Gastrocnemius medialis (tissue), 4 donors: ENCODE measurements at regions not wholly inside any gene's neighbourhood (a gene's known extent, or its start where the extent isn't known, plus 50 kb on each side); places are given as distances from the start of the nearest gene placed in this dataset.

Source experiments
- ATAC-seq, 2 donors: fragments of 150-250 bp; one replicate each; pipeline ENCODE4 v1.9.1; 2016
- DNase-seq, 2 donors: peaks; one replicate each; pipeline ENCODE4 v3.0.0-alpha.2; 2019
- H3K27ac ChIP-seq, 4 donors: fragments of 200-600 bp; sonication (generic); 1 replicate in 1 of 4; 2 replicates in 3 of 4; pipeline ENCODE4 v1.5.1; 2016 to 2018; ENCODE audit warnings: mild to moderate bottlenecking in 2 of 4, moderate library complexity in 1 of 4
- H3K27me3 ChIP-seq, 3 donors: fragments of 200-600 bp; sonication (generic) in 2 of 3; 1 replicate in 1 of 3; 2 replicates in 2 of 3; pipeline versions ENCODE4 v1.5.1 to v1.6.0; 2016 to 2019; ENCODE audit warnings: mild to moderate bottlenecking in 1 of 3, moderate library complexity in 1 of 3
- H3K36me3 ChIP-seq, 2 donors: fragments of 200-600 bp; sonication (generic) in 1 of 2; one replicate each; pipeline ENCODE4 v1.5.1; 2017 to 2018
- H3K4me1 ChIP-seq, 2 donors: fragments of 200-600 bp; sonication (generic) in 1 of 2; one replicate each; pipeline ENCODE4 v1.5.1; 2016 to 2017; ENCODE audit warnings: mild to moderate bottlenecking in 2 of 2
- H3K4me3 ChIP-seq, 4 donors: fragments of 200-600 bp; sonication (generic) in 3 of 4; 1 replicate in 1 of 4; 2 replicates in 3 of 4; pipeline ENCODE4 v1.5.1; 2016 to 2019; ENCODE audit warnings: mild to moderate bottlenecking in 2 of 4
- H3K9me3 ChIP-seq, 3 donors: fragments of 200-600 bp; sonication (generic) in 2 of 3; 1 replicate in 1 of 3; 2 replicates in 2 of 3; pipeline ENCODE4 v1.5.1; 2016 to 2019
- CTCF ChIP-seq, 5 experiments: fragments of 450-650 bp in 3 of 5; fragments of 200-600 bp in 2 of 5; sonication (generic) in 2 of 5; IDR thresholded peaks in 4 of 5; conservative IDR thresholded peaks in 1 of 5; 1 replicate in 4 of 5; 2 replicates in 1 of 5; pipeline ENCODE4 v1.5.1; 2016 to 2019; ENCODE audit warnings: antibody characterized with exemption in 5 of 5, mild to moderate bottlenecking in 3 of 5, moderate library complexity in 3 of 5
- POLR2A ChIP-seq, 2 donors: fragments of 450-650 bp; IDR thresholded peaks; one replicate each; pipeline ENCODE4 v1.6.1; 2017; ENCODE audit warnings: antibody characterized with exemption in 2 of 2, mild to moderate bottlenecking in 2 of 2, moderate library complexity in 2 of 2
- in situ Hi-C, 4 donors: fragments of 200-750 bp; cut with MboI; loops; one replicate each; pipeline versions ENCODE4 v1.15.0 to v1.8.0; 2017; ENCODE audit warnings: low sequenced_read_pairs in 4 of 4
- intact Hi-C: fragments of 100-400 bp; cut with DNase I; formaldehyde crosslinking; loops from one replicate; pipeline ENCODE4 v1.15.1; 2023; ENCODE audit warnings: low total_unique reads

- TF ChIP-seq POLR2A (IDR thresholded peaks at IDR 0.05), result no peak
- TF ChIP-seq CTCF (IDR thresholded peaks at IDR 0.05 in 4 of 5, conservative IDR thresholded peaks at IDR 0.05 in 1 of 5), result no peak
- no peak for ATAC-seq
- in situ Hi-C loops, result no loop called here
- H3K4me1 ChIP-seq, result no peaks in the 10 kb centered on the region
- intact Hi-C loops, result no loop called here
- no peak overlapping the region for H3K4me3 ChIP-seq
- no peaks in the 10 kb centered on the region for H3K27me3 ChIP-seq
- no peak for DNase-seq
- no peak overlapping the region for H3K27ac ChIP-seq
- no peaks in the 10 kb centered on the region for H3K9me3 ChIP-seq
- no peaks in the 10 kb centered on the region for H3K36me3 ChIP-seq
These were observed 1313.3 kb downstream of the ROBO2 start for GRCh38 chr3:78353231-78353630.

- ATAC-seq (no peak), DNase-seq (no peak)
- Histone ChIP-seq H3K4me1 (no peaks in the 10 kb centered on the region), H3K36me3 (no peaks in the 10 kb centered on the region), H3K4me3 (no peak overlapping the region), H3K27me3 (no peaks in the 10 kb centered on the region), H3K9me3 (no peaks in the 10 kb centered on the region), H3K27ac (no peak overlapping the region)
- TF ChIP-seq POLR2A (IDR thresholded peaks at IDR 0.05) (no peak), CTCF (IDR thresholded peaks at IDR 0.05 in 4 of 5, conservative IDR thresholded peaks at IDR 0.05 in 1 of 5) (no peak)
- in situ Hi-C loops (no loop called here), intact Hi-C loops (no loop called here)
These were observed 1321.0 kb downstream of the ROBO2 start for GRCh38 chr3:78360849-78361248.

GRCh38 chr3:78368636-78369345 is 1328.9 kb downstream of the ROBO2 start:
- TF ChIP-seq POLR2A (IDR thresholded peaks at IDR 0.05), result no peak
- no peak for TF ChIP-seq CTCF (IDR thresholded peaks at IDR 0.05 in 4 of 5, conservative IDR thresholded peaks at IDR 0.05 in 1 of 5)
- no peak for ATAC-seq
- Histone ChIP-seq H3K4me3 (no peak overlapping the region), H3K9me3 (no peaks in the 10 kb centered on the region), H3K4me1 (no peaks in the 10 kb centered on the region), H3K27me3 (no peaks in the 10 kb centered on the region), H3K36me3 (no peaks in the 10 kb centered on the region), H3K27ac (no peak overlapping the region)
- DNase-seq, result no peak
- in situ Hi-C loops (no loop called here), intact Hi-C loops (no loop called here)

GRCh38 chr3:78390221-78390620 is 1350.3 kb downstream of the ROBO2 start:
- no peaks in the 10 kb centered on the region for H3K4me1 ChIP-seq
- DNase-seq (no peak), ATAC-seq (no peak)
- in situ Hi-C loops (no loop called here), intact Hi-C loops (no loop called here)
- no peak overlapping the region for H3K27ac ChIP-seq
- no peaks in the 10 kb centered on the region for H3K9me3 ChIP-seq
- no peak overlapping the region for H3K4me3 ChIP-seq
- H3K36me3 ChIP-seq, result no peaks in the 10 kb centered on the region
- H3K27me3 ChIP-seq, result no peaks in the 10 kb centered on the region
- TF ChIP-seq CTCF (IDR thresholded peaks at IDR 0.05 in 4 of 5, conservative IDR thresholded peaks at IDR 0.05 in 1 of 5) (no peak), POLR2A (IDR thresholded peaks at IDR 0.05) (no peak)

- Histone ChIP-seq H3K4me3 (no peak overlapping the region), H3K27ac (no peak overlapping the region), H3K9me3 (no peaks in the 10 kb centered on the region), H3K4me1 (no peaks in the 10 kb centered on the region), H3K27me3 (no peaks in the 10 kb centered on the region), H3K36me3 (no peaks in the 10 kb centered on the region)
- TF ChIP-seq POLR2A (IDR thresholded peaks at IDR 0.05), result no peak
- TF ChIP-seq CTCF (IDR thresholded peaks at IDR 0.05 in 4 of 5, conservative IDR thresholded peaks at IDR 0.05 in 1 of 5), result no peak
- no peak for ATAC-seq
- in situ Hi-C loops, result no loop called here
- intact Hi-C loops, result no loop called here
- no peak for DNase-seq
These were observed 1358.5 kb downstream of the ROBO2 start for GRCh38 chr3:78398401-78398800.
